Suppressor macrophage (primary cell): ENCODE measurements at regions not wholly inside any gene's neighbourhood (a gene's known extent, or its start where the extent isn't known, plus 50 kb on each side); places are given as distances from the start of the nearest gene placed in this dataset.

Source experiments
- DNase-seq, 4 experiments: peaks; one replicate each; pipeline ENCODE4 v3.0.0-alpha.2; 2020 to 2022

- DNase-seq: no peak
Observed at GRCh38 chr3:103684904-103685303, 1250.1 kb downstream of the ZPLD1 start.

DNA sequence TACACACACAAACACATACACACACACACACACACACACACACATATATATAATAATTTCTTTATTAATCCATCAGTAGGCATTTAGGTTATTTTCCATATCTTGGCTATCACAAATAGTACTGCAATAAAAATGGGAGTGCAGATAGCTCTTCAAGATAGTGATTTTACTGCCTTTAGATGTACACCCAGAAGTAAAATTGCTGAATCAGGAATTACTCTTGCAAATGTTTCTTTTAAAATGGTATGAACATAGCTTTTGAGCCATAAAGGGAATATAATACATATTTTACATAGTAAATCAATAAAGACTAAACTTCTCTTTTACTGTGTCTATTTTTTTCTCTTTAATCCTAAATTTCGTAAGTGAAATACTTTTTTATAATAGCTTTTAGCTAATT lies 1251.1 kb downstream of the ZPLD1 start:
- DNase-seq: no peak

- no peak for DNase-seq
Observed at GRCh38 chr3:103690536-103690935, 1255.7 kb downstream of the ZPLD1 start.

GRCh38 chr3:103693831-103694230 lies 1259.0 kb downstream of the ZPLD1 start:
- no peak for DNase-seq

- DNase-seq: no peak
Observed at GRCh38 chr3:103698646-103699045, 1263.8 kb downstream of the ZPLD1 start.

GRCh38 chr3:103699228-103699627 lies 1264.4 kb downstream of the ZPLD1 start:
- no peak for DNase-seq

GRCh38 chr3:103705641-103706040 lies 1270.8 kb downstream of the ZPLD1 start:
- DNase-seq: no peak

DNA sequence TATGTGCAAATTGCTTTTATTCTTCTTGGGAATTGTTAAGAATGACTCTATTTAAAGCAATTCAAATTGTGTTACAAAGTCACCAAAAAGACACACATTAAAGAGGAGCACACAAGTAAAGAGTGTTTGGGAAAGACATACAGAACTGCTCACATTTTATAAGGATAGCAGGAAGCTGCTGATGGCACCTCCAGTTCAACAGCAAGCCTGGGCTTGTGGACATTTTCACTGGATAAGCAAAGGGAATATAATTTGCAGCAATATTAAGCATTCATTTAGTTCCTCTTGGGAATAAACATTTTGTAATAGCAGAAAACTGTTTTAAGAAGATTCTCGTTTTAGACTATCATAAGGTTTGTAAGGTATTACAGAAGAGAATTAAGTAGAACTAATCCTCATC lies 1271.9 kb downstream of the ZPLD1 start:
- no peak for DNase-seq

GRCh38 chr3:103711670-103712069 lies 1276.9 kb downstream of the ZPLD1 start:
- no peak for DNase-seq

- DNase-seq: no peak
Observed at GRCh38 chr3:103712320-103713008, 1277.6 kb downstream of the ZPLD1 start.

GRCh38 chr3:103729547-103729946 lies 1294.7 kb downstream of the ZPLD1 start:
- no peak for DNase-seq

GRCh38 chr3:103730744-103731143 lies 1295.9 kb downstream of the ZPLD1 start:
- no peak for DNase-seq

GRCh38 chr3:103752986-103753385 lies 1318.2 kb downstream of the ZPLD1 start:
- DNase-seq: no peak

DNA sequence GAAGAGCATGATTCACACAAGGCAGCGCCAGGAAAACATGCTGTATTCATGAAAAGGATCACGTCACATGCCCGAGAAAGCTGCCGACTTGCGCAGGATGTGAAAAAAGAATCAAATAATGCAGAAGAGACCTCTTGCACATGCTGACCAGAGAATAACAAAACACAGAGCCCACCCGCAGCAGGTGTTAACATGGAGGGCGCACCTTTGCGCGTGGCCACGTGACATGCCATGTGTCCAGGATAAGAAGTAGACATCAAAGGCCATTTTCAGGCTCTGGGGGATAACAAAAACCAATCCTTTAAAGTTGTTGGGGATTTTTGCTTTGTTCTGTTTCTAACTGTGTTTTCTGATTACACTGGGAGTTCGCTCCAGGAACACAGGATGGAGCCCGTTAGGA lies 1332.8 kb downstream of the ZPLD1 start:
- DNase-seq: no peak

DNA sequence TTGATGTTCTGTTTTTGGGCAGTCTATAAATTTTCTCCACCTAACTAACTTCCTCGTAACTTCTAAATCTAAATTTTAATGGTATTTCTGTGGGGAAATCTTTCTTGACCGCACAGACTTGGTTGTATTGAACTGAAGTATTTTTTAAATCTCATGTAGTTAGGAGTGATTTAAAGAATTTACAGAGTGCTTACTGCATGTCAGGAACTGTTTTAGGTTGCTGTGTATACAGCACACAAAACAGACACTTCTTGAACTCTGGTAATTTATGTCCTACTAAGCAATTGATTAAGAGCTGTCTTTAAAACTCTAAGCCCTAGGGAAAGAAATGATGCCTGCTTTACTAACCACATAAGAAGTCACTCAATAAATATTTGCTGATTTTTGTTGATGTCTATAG lies 1350.2 kb downstream of the ZPLD1 start:
- no peak for DNase-seq

DNA sequence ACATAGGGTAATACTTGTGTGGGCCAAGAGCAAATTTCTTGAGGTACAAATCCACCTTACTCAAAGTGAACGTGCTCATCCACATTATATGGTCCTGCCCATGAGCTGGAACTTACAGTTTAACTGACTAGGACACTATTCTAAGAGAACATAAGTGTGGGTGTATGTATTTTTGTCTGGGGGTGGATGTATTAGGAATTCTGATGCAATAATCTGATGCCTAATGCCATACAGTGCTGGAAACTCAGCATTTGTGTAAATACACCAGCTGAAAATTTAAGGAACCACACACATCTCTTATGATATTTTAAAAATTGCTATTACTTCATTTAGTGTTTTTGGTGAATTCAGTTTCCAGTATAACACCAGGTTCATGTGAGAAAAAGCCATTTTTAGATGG lies 1350.7 kb downstream of the ZPLD1 start:
- DNase-seq: no peak

DNA sequence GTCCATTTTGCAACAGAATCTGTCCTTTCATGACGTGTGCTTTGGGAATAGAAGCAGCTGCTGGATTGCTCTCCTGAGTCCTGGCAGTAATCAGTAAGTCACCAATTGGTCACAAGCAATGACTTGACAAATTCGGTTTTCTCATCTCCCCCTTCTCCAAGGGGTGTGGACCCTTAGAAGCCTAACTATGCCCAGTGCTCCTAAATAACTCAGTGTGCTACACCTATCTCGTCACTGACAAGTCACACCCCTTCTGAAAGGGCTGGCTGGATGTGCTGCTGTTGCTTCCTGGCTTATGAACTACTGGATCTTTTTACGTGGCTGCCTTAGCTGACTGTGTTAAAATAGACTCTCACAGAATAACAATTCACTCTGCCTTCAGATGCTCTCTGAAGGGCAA lies 1351.5 kb downstream of the ZPLD1 start:
- DNase-seq: no peak

DNA sequence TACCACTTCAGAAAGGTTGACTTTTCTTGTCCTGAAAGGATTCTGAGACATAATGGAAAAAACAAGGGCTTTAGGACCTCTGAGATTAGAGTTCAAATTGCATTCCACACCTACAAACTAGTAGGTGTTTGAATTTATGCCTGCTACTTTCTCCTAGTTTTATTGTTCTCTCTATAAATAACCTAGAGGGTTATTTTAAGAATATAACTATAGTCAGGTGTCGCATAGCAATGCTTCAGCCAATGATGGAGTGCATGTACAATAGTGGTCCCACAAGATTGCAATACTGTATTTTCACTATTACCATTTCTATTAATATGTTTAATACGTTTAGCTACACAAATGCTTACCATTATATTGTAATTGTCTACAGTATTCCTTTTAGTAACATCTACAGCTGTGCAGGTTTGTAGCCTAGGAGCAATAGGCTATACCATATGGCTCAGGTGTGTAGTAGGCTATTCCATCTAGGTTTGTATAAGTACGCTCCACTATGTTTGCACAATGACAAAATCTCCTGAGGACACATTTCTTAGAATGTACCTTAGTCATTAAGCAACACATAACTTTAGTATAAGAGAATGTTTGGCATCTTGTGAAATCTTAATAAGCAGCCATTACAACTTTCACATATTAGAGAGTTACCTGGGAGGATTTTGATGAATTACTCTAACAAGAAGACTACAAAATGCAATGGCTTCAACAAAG lies 1352.5 kb downstream of the ZPLD1 start:
- no peak for DNase-seq

GRCh38 chr3:103787879-103788278 lies 1353.1 kb downstream of the ZPLD1 start:
- DNase-seq: no peak

- DNase-seq: no peak
Observed at GRCh38 chr3:103791786-103792515, 1357.1 kb downstream of the ZPLD1 start.

DNA sequence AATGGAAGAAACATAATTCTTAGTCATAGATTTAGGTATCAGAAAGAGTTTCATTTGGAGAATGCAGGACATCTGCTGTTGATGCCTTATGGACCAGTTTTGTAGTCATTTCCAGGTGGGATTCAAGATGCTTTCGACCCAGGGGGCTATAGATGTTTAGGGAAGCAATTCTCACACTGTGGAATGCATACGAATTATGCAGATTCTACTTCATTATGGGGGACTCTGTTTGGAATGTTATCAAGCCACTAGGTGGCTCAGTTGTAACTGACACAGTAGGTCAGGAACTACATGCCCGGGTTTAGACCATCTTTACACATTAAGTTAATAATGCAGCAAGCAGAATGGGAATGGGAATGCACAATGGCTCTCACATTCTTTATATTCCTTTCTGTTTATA lies 1359.8 kb downstream of the ZPLD1 start:
- no peak for DNase-seq

DNA sequence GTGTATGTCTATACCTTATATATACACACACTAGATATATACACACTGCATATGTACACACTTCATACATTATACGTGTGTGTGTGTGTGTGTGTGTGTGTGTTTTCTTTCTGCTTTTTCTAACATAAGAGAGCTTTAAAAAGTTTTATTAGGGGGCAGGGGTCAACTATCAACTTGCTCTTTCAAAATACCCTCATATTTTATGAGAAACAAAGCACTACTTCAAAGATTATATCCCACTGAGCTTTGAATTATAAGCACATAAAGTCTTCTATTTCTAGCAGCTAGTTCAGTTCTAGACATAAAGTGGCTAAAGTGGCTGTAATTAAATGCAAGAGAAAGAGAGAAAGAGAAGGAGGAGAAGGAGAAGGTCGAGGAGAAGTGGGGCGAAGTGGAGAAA lies 1361.3 kb downstream of the ZPLD1 start:
- DNase-seq: no peak

DNA sequence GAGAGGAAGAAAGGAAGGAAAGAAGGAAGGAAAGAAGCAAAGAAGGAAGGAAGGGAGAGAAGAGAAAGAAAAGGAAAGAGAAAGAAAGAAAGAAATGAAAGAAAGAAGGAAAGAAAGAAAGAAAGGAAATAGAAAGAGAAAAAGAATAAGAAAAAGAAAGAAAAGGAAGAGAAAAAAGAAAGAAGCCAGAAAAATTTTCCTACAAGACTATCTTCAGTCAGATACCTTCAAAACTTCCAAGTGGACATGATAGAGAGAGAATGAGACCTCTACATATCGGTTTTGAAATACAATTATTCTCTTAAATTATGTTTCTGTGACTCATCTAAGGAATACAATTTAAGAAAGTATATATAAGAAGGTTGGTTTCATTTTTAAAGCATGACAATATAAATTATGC lies 1369.0 kb downstream of the ZPLD1 start:
- no peak for DNase-seq

- no peak for DNase-seq
Observed at GRCh38 chr3:103810167-103810566, 1375.4 kb downstream of the ZPLD1 start.
